Fibroblast of lung (primary cell): ENCODE measurements at regions not wholly inside any gene's neighbourhood (a gene's known extent, or its start where the extent isn't known, plus 50 kb on each side); places are given as distances from the start of the nearest gene placed in this dataset.
A peak's percentile ranks its signal among the peaks of the same experiment; 100 is the strongest.

Experiments
- DNase-seq, 2 donors: peaks; one replicate each; pipeline versions ENCODE4 v3.0.0 to v3.0.0-alpha.2; 2010; ENCODE audit warnings: low read depth in 2 of 2
- H2AFZ ChIP-seq: 2 replicates; pipeline ENCODE4 v1.5.1; 2012; ENCODE audit warnings: low read length, control low read depth, inconsistent platforms
- H3K27ac ChIP-seq: 2 replicates; pipeline ENCODE4 v1.5.1; 2011; ENCODE audit warnings: low read length, control low read depth; ENCODE audit not compliant: insufficient read depth
- H3K27me3 ChIP-seq: 2 replicates; pipeline ENCODE4 v1.5.1; 2011; ENCODE audit warnings: mild to moderate bottlenecking, low read length; ENCODE audit not compliant: control insufficient read depth, insufficient read depth
- H3K36me3 ChIP-seq: 2 replicates; pipeline ENCODE4 v1.5.1; 2011; ENCODE audit warnings: low read length; ENCODE audit not compliant: control insufficient read depth, insufficient read depth
- H3K4me1 ChIP-seq: 2 replicates; pipeline ENCODE4 v1.5.1; 2011; ENCODE audit warnings: low read length; ENCODE audit not compliant: control insufficient read depth, insufficient read depth; ENCODE audit errors: extremely low read depth
- H3K4me2 ChIP-seq: 2 replicates; pipeline ENCODE4 v1.5.1; 2011; ENCODE audit warnings: low read length, control low read depth; ENCODE audit not compliant: insufficient read depth; ENCODE audit errors: extremely low read depth
- H3K4me3 ChIP-seq, 4 experiments: fragments of 200-600 bp in 1 of 4; sonication (generic) in 1 of 4; replicated peaks in 1 of 4; 2 replicates each; pipeline ENCODE4 v1.5.1; 2011 to 2016; ENCODE audit warnings: low read length in 4 of 4, low read depth in 3 of 4, mild to moderate bottlenecking in 3 of 4, control low read depth in 2 of 4, inconsistent platforms in 1 of 4, mixed read lengths in 1 of 4; ENCODE audit not compliant: insufficient read depth in 1 of 4; ENCODE audit errors: control extremely low read depth in 1 of 4
- H3K79me2 ChIP-seq: 2 replicates; pipeline ENCODE4 v1.5.1; 2012; ENCODE audit warnings: mild to moderate bottlenecking, low read length, inconsistent platforms; ENCODE audit not compliant: control insufficient read depth, insufficient read depth
- H3K9ac ChIP-seq: 2 replicates; pipeline ENCODE4 v1.5.1; 2011; ENCODE audit warnings: mild to moderate bottlenecking, low read length, control low read depth; ENCODE audit not compliant: insufficient read depth
- H3K9me3 ChIP-seq: 2 replicates; pipeline ENCODE4 v1.5.1; 2012; ENCODE audit warnings: low read depth, low read length; ENCODE audit not compliant: control insufficient read depth, insufficient read depth
- H4K20me1 ChIP-seq: 2 replicates; pipeline ENCODE4 v1.5.1; 2011; ENCODE audit warnings: low read length; ENCODE audit not compliant: control insufficient read depth, insufficient read depth; ENCODE audit errors: extremely low read depth
- CTCF ChIP-seq, 2 donors: IDR thresholded peaks in 1 of 2; conservative IDR thresholded peaks in 1 of 2; 1 replicate in 1 of 2; 2 replicates in 1 of 2; pipeline ENCODE4 v1.5.1; 2011 to 2012; ENCODE audit warnings: low read length in 2 of 2, control low read depth in 1 of 2, inconsistent platforms in 1 of 2, low read depth in 1 of 2, mild to moderate bottlenecking in 1 of 2
- EZH2 ChIP-seq: IDR thresholded peaks from 2 replicates; pipeline ENCODE4 v1.5.1; 2012; ENCODE audit warnings: low read length, control low read depth, mild to moderate bottlenecking; ENCODE audit errors: missing control alignments

DNA sequence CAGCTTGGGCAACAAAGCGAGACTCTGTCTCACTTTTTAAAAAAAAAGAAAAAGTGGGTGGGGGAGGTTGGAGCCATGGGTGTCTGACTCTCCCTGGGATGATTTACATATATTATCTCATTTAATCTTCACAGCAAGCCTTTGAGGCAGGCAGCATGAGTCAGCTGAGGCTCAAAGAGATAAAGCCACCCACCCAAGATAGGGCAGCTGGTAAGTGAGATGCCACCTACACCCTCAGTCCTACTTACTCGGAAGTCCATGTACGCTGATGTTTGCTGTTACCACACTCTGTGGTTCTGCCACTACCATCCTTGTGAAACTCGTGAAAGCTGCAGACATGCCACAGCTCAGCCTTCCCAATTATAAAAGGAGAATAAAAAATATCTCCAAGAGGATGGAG, 142.0 kb upstream of the TSHZ3 start:
- Histone ChIP-seq H3K4me2 (no peak overlapping the region), H4K20me1 (no peaks in the 10 kb centered on the region), H2AFZ (no peak overlapping the region), H3K27me3 (no peaks in the 10 kb centered on the region), H3K27ac (no peak overlapping the region), H3K4me3 (no peak overlapping the region), H3K36me3 (no peaks in the 10 kb centered on the region), H3K9me3 (no peaks in the 10 kb centered on the region), H3K9ac (no peak overlapping the region), H3K79me2 (no peaks in the 10 kb centered on the region), H3K4me1 (no peaks in the 10 kb centered on the region)
- TF ChIP-seq EZH2: no peak
- no peak for TF ChIP-seq CTCF (conservative IDR thresholded peaks at IDR 0.05 in 1 of 2, IDR thresholded peaks at IDR 0.05 in 1 of 2; ENCODE audit: low read depth in 1 of 2, low read length in 2 of 2)
- DNase-seq: peak in 1 of 2 donors; percentile 20

GRCh38 chr19:31492050-31492449, 142.8 kb upstream of the TSHZ3 start:
- no peaks in the 10 kb centered on the region for H3K36me3 ChIP-seq
- H3K27me3 ChIP-seq: no peaks in the 10 kb centered on the region
- no peak for TF ChIP-seq EZH2
- TF ChIP-seq CTCF (conservative IDR thresholded peaks at IDR 0.05 in 1 of 2, IDR thresholded peaks at IDR 0.05 in 1 of 2; ENCODE audit: low read depth in 1 of 2, low read length in 2 of 2): no peak
- H3K79me2 ChIP-seq: no peaks in the 10 kb centered on the region
- no peak overlapping the region for H3K4me2 ChIP-seq
- H3K27ac ChIP-seq: no peak overlapping the region
- DNase-seq: no peak
- no peak overlapping the region for H3K4me3 ChIP-seq
- H3K9me3 ChIP-seq: no peaks in the 10 kb centered on the region
- H3K4me1 ChIP-seq: no peaks in the 10 kb centered on the region
- H2AFZ ChIP-seq: no peak overlapping the region
- H4K20me1 ChIP-seq: no peaks in the 10 kb centered on the region
- H3K9ac ChIP-seq: no peak overlapping the region

DNA sequence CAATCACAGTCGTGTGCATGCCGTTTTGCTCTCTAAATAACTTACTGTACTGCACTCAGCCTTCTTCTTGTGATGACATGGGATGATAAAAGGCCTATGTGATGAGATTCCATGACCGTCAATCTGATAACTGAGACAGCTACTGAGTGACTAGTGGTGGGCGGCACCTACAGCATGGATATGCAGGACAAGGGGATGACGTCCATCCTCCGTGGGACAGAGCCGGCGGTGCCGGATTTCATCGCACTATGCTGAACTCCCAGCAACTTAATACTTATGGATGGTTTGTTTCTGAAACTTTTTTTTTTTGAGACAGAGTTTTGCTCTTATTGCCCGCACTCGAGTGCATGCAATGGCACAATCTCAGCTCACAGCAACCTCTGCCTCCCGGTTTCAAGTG, 146.8 kb upstream of the TSHZ3 start:
- no peak overlapping the region for H3K9ac ChIP-seq
- H3K9me3 ChIP-seq: no peaks in the 10 kb centered on the region
- H3K27ac ChIP-seq: no peak overlapping the region
- TF ChIP-seq CTCF (conservative IDR thresholded peaks at IDR 0.05 in 1 of 2, IDR thresholded peaks at IDR 0.05 in 1 of 2; ENCODE audit: low read depth in 1 of 2, low read length in 2 of 2): no peak
- TF ChIP-seq EZH2: no peak
- H3K4me1 ChIP-seq: no peaks in the 10 kb centered on the region
- H3K4me2 ChIP-seq: no peak overlapping the region
- no peak overlapping the region for H3K4me3 ChIP-seq
- DNase-seq: no peak
- no peaks in the 10 kb centered on the region for H3K36me3 ChIP-seq
- no peaks in the 10 kb centered on the region for H4K20me1 ChIP-seq
- no peaks in the 10 kb centered on the region for H3K27me3 ChIP-seq
- no peaks in the 10 kb centered on the region for H3K79me2 ChIP-seq
- H2AFZ ChIP-seq: no peak overlapping the region
